ENCODE measurements at regions not wholly inside any gene's neighbourhood (a gene's known extent, or its start where the extent isn't known, plus 50 kb on each side); places are given as distances from the start of the nearest gene placed in this dataset.

DNA sequence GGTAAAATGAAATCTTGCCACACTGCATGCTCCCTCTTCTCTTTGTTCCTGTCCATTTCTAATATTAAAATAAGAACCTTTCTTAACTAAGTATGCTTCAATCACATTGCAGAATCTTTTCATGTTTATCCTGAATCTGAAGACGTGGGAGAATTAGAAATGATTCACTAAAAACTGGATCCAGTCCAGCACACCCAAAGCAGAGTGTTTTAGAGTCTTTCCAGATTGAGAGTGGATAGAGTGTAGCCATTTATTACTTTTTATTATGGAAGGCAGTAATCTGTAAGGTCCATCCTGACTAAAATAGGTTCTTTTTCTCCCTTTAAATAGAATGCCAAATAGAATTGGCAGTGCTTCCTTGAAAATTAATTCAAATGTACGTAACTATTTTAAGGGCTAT, 453.5 kb downstream of the TDRD3 start:
- TF ChIP-seq, protein P1, sequence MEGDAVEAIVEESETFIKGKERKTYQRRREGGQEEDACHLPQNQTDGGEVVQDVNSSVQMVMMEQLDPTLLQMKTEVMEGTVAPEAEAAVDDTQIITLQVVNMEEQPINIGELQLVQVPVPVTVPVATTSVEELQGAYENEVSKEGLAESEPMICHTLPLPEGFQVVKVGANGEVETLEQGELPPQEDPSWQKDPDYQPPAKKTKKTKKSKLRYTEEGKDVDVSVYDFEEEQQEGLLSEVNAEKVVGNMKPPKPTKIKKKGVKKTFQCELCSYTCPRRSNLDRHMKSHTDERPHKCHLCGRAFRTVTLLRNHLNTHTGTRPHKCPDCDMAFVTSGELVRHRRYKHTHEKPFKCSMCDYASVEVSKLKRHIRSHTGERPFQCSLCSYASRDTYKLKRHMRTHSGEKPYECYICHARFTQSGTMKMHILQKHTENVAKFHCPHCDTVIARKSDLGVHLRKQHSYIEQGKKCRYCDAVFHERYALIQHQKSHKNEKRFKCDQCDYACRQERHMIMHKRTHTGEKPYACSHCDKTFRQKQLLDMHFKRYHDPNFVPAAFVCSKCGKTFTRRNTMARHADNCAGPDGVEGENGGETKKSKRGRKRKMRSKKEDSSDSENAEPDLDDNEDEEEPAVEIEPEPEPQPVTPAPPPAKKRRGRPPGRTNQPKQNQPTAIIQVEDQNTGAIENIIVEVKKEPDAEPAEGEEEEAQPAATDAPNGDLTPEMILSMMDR (IDR thresholded peaks at IDR 0.05), result no peak
- TF ChIP-seq POLR2A (IDR thresholded peaks at IDR 0.05), result no peak

Data from Peyer's patch (tissue), 4 donors.